ENCODE measurements at regions not wholly inside any gene's neighbourhood (a gene's known extent, or its start where the extent isn't known, plus 50 kb on each side); places are given as distances from the start of the nearest gene placed in this dataset.

GRCh38 chr3:132879656-132880055 lies 157.4 kb upstream of the NPHP3 start:
- intact Hi-C loops (cut with micrococcal nuclease; ENCODE audit: unreplicated experiment) = no loop called here

GRCh38 chr3:132874701-132875100 lies 152.5 kb upstream of the NPHP3 start:
- in situ Hi-C loops (cut with HindIII; ENCODE audit: low pct_unique_long_range_greater_than_20kb, low sequenced_read_pairs) (no loop called here), intact Hi-C loops (cut with micrococcal nuclease; ENCODE audit: unreplicated experiment) (no loop called here)
- POLR2A ChIA-PET = no interaction called here
- CTCF ChIA-PET = no interaction called here
- BruUV-seq (replicated peaks) = no TSS peak
- TF ChIP-seq SIN3A (IDR thresholded peaks at IDR 0.05; ENCODE audit: borderline replicate concordance, insufficient read depth, low read depth, low read length) (no peak), TCF7L2 (IDR thresholded peaks at IDR 0.05; ENCODE audit: low read depth, low read length) (no peak), REST (IDR thresholded peaks at IDR 0.05; ENCODE audit: insufficient read depth in 1 of 2, low read depth in 2 of 2, low read length in 1 of 2) (no peak), CTCF (IDR thresholded peaks at IDR 0.05) (no peak), POLR2AphosphoS5 (IDR thresholded peaks at IDR 0.05; ENCODE audit: low read depth, low read length) (no peak)
- H3K9me3 ChIP-seq (ENCODE audit: control insufficient read depth, insufficient read depth, low read depth, low read length) = no peaks in the 10 kb centered on the region
- ATAC-seq = no peak
- no peak for DNase-seq (ENCODE audit: low read depth, low spot score)
- no peak overlapping the region for H3K27ac ChIP-seq (ENCODE audit: low read length)
- H3K27me3 ChIP-seq (ENCODE audit: control insufficient read depth, insufficient read depth, low read length) = peaks cover 10% of the 10 kb centered on the region
- H3K4me1 ChIP-seq (ENCODE audit: control insufficient read depth, insufficient read depth, low read length) = no peaks in the 10 kb centered on the region
- H3K36me3 ChIP-seq (ENCODE audit: control insufficient read depth, insufficient read depth, low read length) = no peaks in the 10 kb centered on the region
- H3K4me3 ChIP-seq (ENCODE audit: low read depth in 2 of 2, low read length in 2 of 2) = no peak overlapping the region

More at GRCh38 chr3:132879656-132880055, 157.4 kb upstream of the NPHP3 start:
- in situ Hi-C loops (cut with HindIII; ENCODE audit: low pct_unique_long_range_greater_than_20kb, low sequenced_read_pairs) = no loop called here
- Histone ChIP-seq H3K4me1 (ENCODE audit: control insufficient read depth, insufficient read depth, low read length) (no peaks in the 10 kb centered on the region), H3K27ac (ENCODE audit: low read length) (no peak overlapping the region), H3K4me3 (ENCODE audit: low read depth in 2 of 2, low read length in 2 of 2) (no peak overlapping the region), H3K9me3 (ENCODE audit: control insufficient read depth, insufficient read depth, low read depth, low read length) (no peaks in the 10 kb centered on the region), H3K27me3 (ENCODE audit: control insufficient read depth, insufficient read depth, low read length) (no peaks in the 10 kb centered on the region; the same call in 1 of the 2 replicates), H3K36me3 (ENCODE audit: control insufficient read depth, insufficient read depth, low read length) (no peaks in the 10 kb centered on the region)
- ChIA-PET CTCF (no interaction called here), POLR2A (no interaction called here)
- no TSS peak for BruUV-seq (replicated peaks)
- ATAC-seq = no peak
- TF ChIP-seq REST (IDR thresholded peaks at IDR 0.05; ENCODE audit: insufficient read depth in 1 of 2, low read depth in 2 of 2, low read length in 1 of 2) = no peak
- TF ChIP-seq TCF7L2 (IDR thresholded peaks at IDR 0.05; ENCODE audit: low read depth, low read length) = no peak
- no peak for TF ChIP-seq POLR2AphosphoS5 (IDR thresholded peaks at IDR 0.05; ENCODE audit: low read depth, low read length)
- no peak for TF ChIP-seq SIN3A (IDR thresholded peaks at IDR 0.05; ENCODE audit: borderline replicate concordance, insufficient read depth, low read depth, low read length)
- TF ChIP-seq CTCF (IDR thresholded peaks at IDR 0.05) = no peak
- no peak for DNase-seq (ENCODE audit: low read depth, low spot score)

All from Panc1 (cell line).